A549 (cell line): ENCODE measurements at regions not wholly inside any gene's neighbourhood (a gene's known extent, or its start where the extent isn't known, plus 50 kb on each side); places are given as distances from the start of the nearest gene placed in this dataset.
A peak's percentile ranks its signal among the peaks of the same experiment; 100 is the strongest.

Source experiments
- ATAC-seq, 2 experiments: fragments of 200-7000 bp in 1 of 2; fragments of >200 bp in 1 of 2; cut with Nextera tagmentation in 1 of 2; cut with Tn5 transposase in 1 of 2; 3 replicates each; pipeline versions ENCODE4 v1.8.0 to v1.9.1; 2018 to 2020; ENCODE audit warnings: mild to moderate bottlenecking in 1 of 2, moderate library complexity in 1 of 2
- CTCF ChIA-PET: fragments of 300-600 bp; sonication (Branson Sonifier 250); formaldehyde crosslinking; extraction: SDS; loops from one replicate; lab custom pipeline; 2021; ENCODE audit warnings: antibody characterized with exemption, inconsistent platforms; lab: Yijun Ruan, JAX
- POLR2A ChIA-PET: fragments of 350-600 bp; formaldehyde crosslinking; extraction: SDS; loops from one replicate; lab custom pipeline; 2021; ENCODE audit warnings: antibody characterized with exemption, inconsistent platforms; lab: Yijun Ruan, JAX
- DNase-seq, 2 experiments: peaks; one replicate each; pipeline versions ENCODE4 v3.0.0 to v3.0.0-alpha.2; 2011 to 2016; ENCODE audit warnings: low read depth in 1 of 2, low spot score in 1 of 2
- FAIRE-seq: peaks from 2 replicates; lab custom pipeline; 2011; peaks lifted over from hg19 to GRCh38; lab: Jason Lieb, UNC
- H3K27ac ChIP-seq, 2 experiments: fragments of >200 bp; sonication (Bioruptor Twin); formaldehyde crosslinking; 3 replicates each; pipeline ENCODE4 v1.5.1; 2016 to 2017
- H3K4me1 ChIP-seq: fragments of >200 bp; sonication (Bioruptor Twin); formaldehyde crosslinking; 3 replicates; pipeline ENCODE4 v1.6.1; 2016
- H3K4me2 ChIP-seq: fragments of >200 bp; sonication (Bioruptor Twin); formaldehyde crosslinking; 3 replicates; pipeline ENCODE4 v1.6.1; 2016
- H3K4me3 ChIP-seq: fragments of >200 bp; sonication (Bioruptor Twin); formaldehyde crosslinking; 3 replicates; pipeline ENCODE4 v1.5.1; 2016
- H3K9me3 ChIP-seq: fragments of >200 bp; sonication (Bioruptor Twin); formaldehyde crosslinking; 3 replicates; pipeline ENCODE4 v1.6.1; 2016
- FOSB ChIP-seq: fragments of 250-450 bp; sonication (Bioruptor Pico); IDR thresholded peaks from 2 replicates; pipeline ENCODE4 v1.5.0; 2020; ENCODE audit warnings: mild to moderate bottlenecking, moderate library complexity
- FOXS1 ChIP-seq: fragments of 250-450 bp; sonication (Bioruptor Pico); IDR thresholded peaks from 2 replicates; pipeline ENCODE4 v1.5.0; 2020; ENCODE audit warnings: mild to moderate bottlenecking, moderate library complexity
- HOXB5 ChIP-seq: fragments of 250-450 bp; sonication (Bioruptor Pico); IDR thresholded peaks from 2 replicates; pipeline ENCODE4 v1.5.0; 2020; ENCODE audit warnings: mild to moderate bottlenecking, moderate library complexity
- JUN ChIP-seq, 2 experiments: fragments of >200 bp; sonication (Bioruptor Twin); formaldehyde crosslinking; IDR thresholded peaks; 2 replicates in 1 of 2; 3 replicates in 1 of 2; pipeline ENCODE4 v1.6.1; 2016 to 2017
- JUNB ChIP-seq: fragments of >200 bp; sonication (Bioruptor Twin); formaldehyde crosslinking; IDR thresholded peaks from 2 replicates; pipeline ENCODE4 v1.6.1; 2016
- KDM5A ChIP-seq: fragments of 200-600 bp; sonication (generic); IDR thresholded peaks from 2 replicates; pipeline ENCODE4 v1.6.1; 2016; ENCODE audit warnings: antibody characterized with exemption, mild to moderate bottlenecking
- MAZ ChIP-seq: fragments of 150-350 bp; IDR thresholded peaks from 2 replicates; pipeline ENCODE4 v1.6.1; 2014; ENCODE audit warnings: antibody characterized with exemption, low read depth, low read length, borderline replicate concordance
- POLR2A ChIP-seq: IDR thresholded peaks from 2 replicates; pipeline ENCODE4 v1.6.1; 2012; ENCODE audit warnings: mild to moderate bottlenecking, low read length
- RAD21 ChIP-seq, 2 experiments: fragments of >200 bp in 1 of 2; sonication (Bioruptor Twin) in 1 of 2; formaldehyde crosslinking in 1 of 2; IDR thresholded peaks in 1 of 2; conservative IDR thresholded peaks in 1 of 2; 2 replicates in 1 of 2; 3 replicates in 1 of 2; pipeline ENCODE4 v1.6.1; 2012 to 2018; ENCODE audit warnings: inconsistent platforms in 1 of 2
- RCOR1 ChIP-seq: fragments of 150-350 bp; IDR thresholded peaks from 2 replicates; pipeline ENCODE4 v1.6.1; 2014; ENCODE audit warnings: antibody characterized with exemption, low read length, low read depth
- RFX5 ChIP-seq: fragments of 450-650 bp; IDR thresholded peaks from 2 replicates; pipeline ENCODE4 v1.7.1; 2014; ENCODE audit warnings: antibody characterized with exemption, mild to moderate bottlenecking, moderate library complexity
- SMC3 ChIP-seq: fragments of >200 bp; sonication (Bioruptor Twin); formaldehyde crosslinking; IDR thresholded peaks from 3 replicates; pipeline ENCODE4 v1.6.1; 2018; ENCODE audit warnings: inconsistent platforms
- TP53 ChIP-seq: fragments of 250-450 bp; sonication (Bioruptor Pico); IDR thresholded peaks from 2 replicates; pipeline ENCODE4 v1.5.0; 2021; ENCODE audit warnings: mild to moderate bottlenecking, moderate library complexity
- ZNF302 ChIP-seq: fragments of 250-450 bp; sonication (Bioruptor Pico); IDR thresholded peaks from 2 replicates; pipeline ENCODE4 v1.9.0; 2021; ENCODE audit warnings: inconsistent platforms, mild to moderate bottlenecking, moderate library complexity
- WGBS: methylation state at CpG from one replicate; pipeline ENCODE4 v1.1.6; 2017; ENCODE audit errors: missing lambda C conversion rate; 5-methylcytosine and 5-hydroxymethylcytosine counted together
- TF ChIP-seq, protein P1 (sequence below): fragments of 250-450 bp; sonication (Bioruptor Pico); IDR thresholded peaks from 2 replicates; pipeline ENCODE4 v1.5.0; 2020; ENCODE audit warnings: low read depth, mild to moderate bottlenecking, moderate library complexity
- TF ChIP-seq, protein P2 (sequence below): fragments of >200 bp; sonication (Bioruptor Twin); formaldehyde crosslinking; IDR thresholded peaks from 3 replicates; pipeline ENCODE4 v1.6.1; 2016
- TF ChIP-seq, protein P3 (sequence below): fragments of 200-600 bp; sonication (generic); IDR thresholded peaks from 2 replicates; pipeline ENCODE4 v1.6.1; 2016; ENCODE audit warnings: antibody characterized with exemption, mild to moderate bottlenecking, moderate library complexity
- TF ChIP-seq, protein P4 (sequence below): IDR thresholded peaks from 2 replicates; pipeline ENCODE4 v1.6.1; 2012; ENCODE audit warnings: low read depth, borderline replicate concordance
- TF ChIP-seq, protein P5 (sequence below): fragments of 450-650 bp; IDR thresholded peaks from 2 replicates; pipeline ENCODE4 v1.6.1; 2014; ENCODE audit warnings: antibody characterized with exemption
- TF ChIP-seq, protein P6 (sequence below): fragments of >200 bp; sonication (Bioruptor Twin); formaldehyde crosslinking; IDR thresholded peaks from 2 replicates; pipeline ENCODE4 v1.6.1; 2016
- TF ChIP-seq, protein P7 (sequence below): fragments of >200 bp; sonication (Bioruptor Twin); formaldehyde crosslinking; IDR thresholded peaks from 3 replicates; pipeline ENCODE4 v1.5.1; 2016
- TF ChIP-seq, protein P8 (sequence below): IDR thresholded peaks from 2 replicates; pipeline ENCODE4 v1.6.1; 2012

DNA sequence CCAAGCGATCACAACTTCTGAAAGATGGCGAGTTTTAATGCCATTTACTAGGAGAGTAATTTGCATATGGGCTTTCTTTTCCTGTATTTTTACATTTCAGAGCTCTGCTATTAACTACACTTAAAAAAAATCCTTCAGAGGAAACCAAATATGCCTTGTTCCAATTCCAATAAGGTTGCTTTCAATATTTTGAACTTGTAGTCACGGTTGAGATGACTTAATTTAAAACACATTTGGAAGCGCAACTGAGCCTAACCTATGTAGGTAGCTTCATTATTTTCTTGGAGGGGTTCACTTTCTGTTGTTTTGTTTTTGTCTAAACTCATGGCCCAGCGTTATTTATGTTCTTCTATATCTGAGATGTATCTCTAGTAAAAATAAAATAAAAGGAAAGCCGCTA, 93.4 kb downstream of the BLID start:
- no peak overlapping the region for H3K27ac ChIP-seq
- no peaks in the 10 kb centered on the region; the same call in 2 of the 3 replicates for H3K4me1 ChIP-seq
- no peak for DNase-seq
- 81% methylated on average over 6 of the region's 6 CpGs for WGBS
- FAIRE-seq = no peak
- H3K4me3 ChIP-seq = no peak overlapping the region
- H3K4me2 ChIP-seq = no peak overlapping the region
- H3K9me3 ChIP-seq = no peaks in the 10 kb centered on the region
- POLR2A ChIA-PET = no interaction called here
- CTCF ChIA-PET = interaction anchor here (0.7 to 0.9 kb wide), 2 partner anchors 180 to 482 kb away, joined by 3 to 4 read pairs; no protein-coding TSS in a partner anchor
- no peak for ATAC-seq
- TF ChIP-seq, protein P1, sequence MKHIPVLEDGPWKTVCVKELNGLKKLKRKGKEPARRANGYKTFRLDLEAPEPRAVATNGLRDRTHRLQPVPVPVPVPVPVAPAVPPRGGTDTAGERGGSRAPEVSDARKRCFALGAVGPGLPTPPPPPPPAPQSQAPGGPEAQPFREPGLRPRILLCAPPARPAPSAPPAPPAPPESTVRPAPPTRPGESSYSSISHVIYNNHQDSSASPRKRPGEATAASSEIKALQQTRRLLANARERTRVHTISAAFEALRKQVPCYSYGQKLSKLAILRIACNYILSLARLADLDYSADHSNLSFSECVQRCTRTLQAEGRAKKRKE = no peak
- no peak for TF ChIP-seq HOXB5 (CRISPR knock-in tag)
- TF ChIP-seq, protein P2, sequence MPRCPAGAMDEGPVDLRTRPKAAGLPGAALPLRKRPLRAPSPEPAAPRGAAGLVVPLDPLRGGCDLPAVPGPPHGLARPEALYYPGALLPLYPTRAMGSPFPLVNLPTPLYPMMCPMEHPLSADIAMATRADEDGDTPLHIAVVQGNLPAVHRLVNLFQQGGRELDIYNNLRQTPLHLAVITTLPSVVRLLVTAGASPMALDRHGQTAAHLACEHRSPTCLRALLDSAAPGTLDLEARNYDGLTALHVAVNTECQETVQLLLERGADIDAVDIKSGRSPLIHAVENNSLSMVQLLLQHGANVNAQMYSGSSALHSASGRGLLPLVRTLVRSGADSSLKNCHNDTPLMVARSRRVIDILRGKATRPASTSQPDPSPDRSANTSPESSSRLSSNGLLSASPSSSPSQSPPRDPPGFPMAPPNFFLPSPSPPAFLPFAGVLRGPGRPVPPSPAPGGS = no peak
- TF ChIP-seq FOXS1 (CRISPR knock-in tag) = no peak
- TF ChIP-seq ZNF302 = no peak
- TF ChIP-seq TP53 = no peak
- TF ChIP-seq, protein P3, sequence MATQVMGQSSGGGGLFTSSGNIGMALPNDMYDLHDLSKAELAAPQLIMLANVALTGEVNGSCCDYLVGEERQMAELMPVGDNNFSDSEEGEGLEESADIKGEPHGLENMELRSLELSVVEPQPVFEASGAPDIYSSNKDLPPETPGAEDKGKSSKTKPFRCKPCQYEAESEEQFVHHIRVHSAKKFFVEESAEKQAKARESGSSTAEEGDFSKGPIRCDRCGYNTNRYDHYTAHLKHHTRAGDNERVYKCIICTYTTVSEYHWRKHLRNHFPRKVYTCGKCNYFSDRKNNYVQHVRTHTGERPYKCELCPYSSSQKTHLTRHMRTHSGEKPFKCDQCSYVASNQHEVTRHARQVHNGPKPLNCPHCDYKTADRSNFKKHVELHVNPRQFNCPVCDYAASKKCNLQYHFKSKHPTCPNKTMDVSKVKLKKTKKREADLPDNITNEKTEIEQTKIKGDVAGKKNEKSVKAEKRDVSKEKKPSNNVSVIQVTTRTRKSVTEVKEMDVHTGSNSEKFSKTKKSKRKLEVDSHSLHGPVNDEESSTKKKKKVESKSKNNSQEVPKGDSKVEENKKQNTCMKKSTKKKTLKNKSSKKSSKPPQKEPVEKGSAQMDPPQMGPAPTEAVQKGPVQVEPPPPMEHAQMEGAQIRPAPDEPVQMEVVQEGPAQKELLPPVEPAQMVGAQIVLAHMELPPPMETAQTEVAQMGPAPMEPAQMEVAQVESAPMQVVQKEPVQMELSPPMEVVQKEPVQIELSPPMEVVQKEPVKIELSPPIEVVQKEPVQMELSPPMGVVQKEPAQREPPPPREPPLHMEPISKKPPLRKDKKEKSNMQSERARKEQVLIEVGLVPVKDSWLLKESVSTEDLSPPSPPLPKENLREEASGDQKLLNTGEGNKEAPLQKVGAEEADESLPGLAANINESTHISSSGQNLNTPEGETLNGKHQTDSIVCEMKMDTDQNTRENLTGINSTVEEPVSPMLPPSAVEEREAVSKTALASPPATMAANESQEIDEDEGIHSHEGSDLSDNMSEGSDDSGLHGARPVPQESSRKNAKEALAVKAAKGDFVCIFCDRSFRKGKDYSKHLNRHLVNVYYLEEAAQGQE = no peak
- TF ChIP-seq, protein P4, sequence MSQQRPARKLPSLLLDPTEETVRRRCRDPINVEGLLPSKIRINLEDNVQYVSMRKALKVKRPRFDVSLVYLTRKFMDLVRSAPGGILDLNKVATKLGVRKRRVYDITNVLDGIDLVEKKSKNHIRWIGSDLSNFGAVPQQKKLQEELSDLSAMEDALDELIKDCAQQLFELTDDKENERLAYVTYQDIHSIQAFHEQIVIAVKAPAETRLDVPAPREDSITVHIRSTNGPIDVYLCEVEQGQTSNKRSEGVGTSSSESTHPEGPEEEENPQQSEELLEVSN = no peak
- TF ChIP-seq RAD21 (conservative IDR thresholded peaks at IDR 0.05 in 1 of 2, IDR thresholded peaks at IDR 0.05 in 1 of 2) = no peak
- no peak for TF ChIP-seq RCOR1
- TF ChIP-seq, protein P5, sequence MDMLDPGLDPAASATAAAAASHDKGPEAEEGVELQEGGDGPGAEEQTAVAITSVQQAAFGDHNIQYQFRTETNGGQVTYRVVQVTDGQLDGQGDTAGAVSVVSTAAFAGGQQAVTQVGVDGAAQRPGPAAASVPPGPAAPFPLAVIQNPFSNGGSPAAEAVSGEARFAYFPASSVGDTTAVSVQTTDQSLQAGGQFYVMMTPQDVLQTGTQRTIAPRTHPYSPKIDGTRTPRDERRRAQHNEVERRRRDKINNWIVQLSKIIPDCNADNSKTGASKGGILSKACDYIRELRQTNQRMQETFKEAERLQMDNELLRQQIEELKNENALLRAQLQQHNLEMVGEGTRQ = no peak
- TF ChIP-seq JUNB = no peak
- TF ChIP-seq MAZ = no peak
- TF ChIP-seq KDM5A = no peak
- TF ChIP-seq POLR2A = no peak

DNA sequence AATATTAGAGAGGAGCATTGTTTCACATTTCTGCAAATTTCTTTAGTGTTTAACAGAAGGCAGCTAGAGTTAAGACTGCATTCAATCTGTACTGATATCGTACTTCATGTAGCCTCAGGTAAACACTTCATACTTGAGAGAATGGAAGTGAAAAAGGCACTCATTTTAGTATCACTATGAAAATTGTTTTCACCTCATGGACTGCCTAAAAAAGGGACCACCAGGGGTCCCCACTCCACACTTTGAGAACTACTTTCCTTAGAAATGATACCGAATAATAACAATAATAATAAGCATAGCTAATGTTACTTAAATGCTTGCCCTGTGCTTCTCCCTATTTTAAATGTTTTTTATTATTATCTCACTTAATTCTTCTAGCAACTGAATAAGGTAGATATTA, 95.1 kb downstream of the BLID start:
- ChIA-PET CTCF (interaction anchor here (0.6 to 1.4 kb wide), 8 partner anchors 14 to 485 kb away, joined by 3 to 7 read pairs (median 3); no protein-coding TSS in a partner anchor), POLR2A (no interaction called here)
- H3K4me1 ChIP-seq = no peaks in the 10 kb centered on the region; the same call in 2 of the 3 replicates
- H3K27ac ChIP-seq = no peak overlapping the region
- H3K4me3 ChIP-seq = no peak overlapping the region
- H3K4me2 ChIP-seq = no peak overlapping the region
- DNase-seq (peak in 1 of 2 experiments; percentile 4), ATAC-seq (no peak), FAIRE-seq (no peak)
- WGBS = 15% methylated on average over 2 of the region's 2 CpGs
- TF ChIP-seq, protein P6, sequence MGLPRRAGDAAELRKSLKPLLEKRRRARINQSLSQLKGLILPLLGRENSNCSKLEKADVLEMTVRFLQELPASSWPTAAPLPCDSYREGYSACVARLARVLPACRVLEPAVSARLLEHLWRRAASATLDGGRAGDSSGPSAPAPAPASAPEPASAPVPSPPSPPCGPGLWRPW = no peak
- TF ChIP-seq, protein P7, sequence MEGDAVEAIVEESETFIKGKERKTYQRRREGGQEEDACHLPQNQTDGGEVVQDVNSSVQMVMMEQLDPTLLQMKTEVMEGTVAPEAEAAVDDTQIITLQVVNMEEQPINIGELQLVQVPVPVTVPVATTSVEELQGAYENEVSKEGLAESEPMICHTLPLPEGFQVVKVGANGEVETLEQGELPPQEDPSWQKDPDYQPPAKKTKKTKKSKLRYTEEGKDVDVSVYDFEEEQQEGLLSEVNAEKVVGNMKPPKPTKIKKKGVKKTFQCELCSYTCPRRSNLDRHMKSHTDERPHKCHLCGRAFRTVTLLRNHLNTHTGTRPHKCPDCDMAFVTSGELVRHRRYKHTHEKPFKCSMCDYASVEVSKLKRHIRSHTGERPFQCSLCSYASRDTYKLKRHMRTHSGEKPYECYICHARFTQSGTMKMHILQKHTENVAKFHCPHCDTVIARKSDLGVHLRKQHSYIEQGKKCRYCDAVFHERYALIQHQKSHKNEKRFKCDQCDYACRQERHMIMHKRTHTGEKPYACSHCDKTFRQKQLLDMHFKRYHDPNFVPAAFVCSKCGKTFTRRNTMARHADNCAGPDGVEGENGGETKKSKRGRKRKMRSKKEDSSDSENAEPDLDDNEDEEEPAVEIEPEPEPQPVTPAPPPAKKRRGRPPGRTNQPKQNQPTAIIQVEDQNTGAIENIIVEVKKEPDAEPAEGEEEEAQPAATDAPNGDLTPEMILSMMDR = peak; percentile 36
- TF ChIP-seq RFX5 = no peak
- TF ChIP-seq, protein P8, sequence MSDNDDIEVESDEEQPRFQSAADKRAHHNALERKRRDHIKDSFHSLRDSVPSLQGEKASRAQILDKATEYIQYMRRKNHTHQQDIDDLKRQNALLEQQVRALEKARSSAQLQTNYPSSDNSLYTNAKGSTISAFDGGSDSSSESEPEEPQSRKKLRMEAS = no peak
- no peak for TF ChIP-seq JUN (IDR thresholded peaks at IDR 0.05)
- no peak for TF ChIP-seq ZNF302
- peak; percentile 43 to 55 for TF ChIP-seq RAD21 (conservative IDR thresholded peaks at IDR 0.05 in 1 of 2, IDR thresholded peaks at IDR 0.05 in 1 of 2)
- TF ChIP-seq TP53 = no peak
- TF ChIP-seq SMC3 = peak; percentile 52
- TF ChIP-seq FOSB (CRISPR knock-in tag) = no peak
- no peaks in the 10 kb centered on the region for H3K9me3 ChIP-seq
